LNCaP clone FGC (cell line): ENCODE measurements at regions not wholly inside any gene's neighbourhood (a gene's known extent, or its start where the extent isn't known, plus 50 kb on each side); places are given as distances from the start of the nearest gene placed in this dataset.

Experiments
- DNase-seq: peaks from one replicate; pipeline ENCODE4 v3.0.0-alpha.2; 2011; ENCODE audit warnings: low read depth
- H3K4me3 ChIP-seq: 2 replicates; pipeline ENCODE4 v1.5.1; 2011; ENCODE audit warnings: mild to moderate bottlenecking, low read depth, low read length, control low read depth
- TF ChIP-seq, protein P1 (sequence below): IDR thresholded peaks from 2 replicates; pipeline ENCODE4 v1.5.1; 2012; ENCODE audit warnings: mild to moderate bottlenecking; ENCODE audit not compliant: control insufficient read depth, insufficient read depth; ENCODE audit errors: extremely low read depth

DNA sequence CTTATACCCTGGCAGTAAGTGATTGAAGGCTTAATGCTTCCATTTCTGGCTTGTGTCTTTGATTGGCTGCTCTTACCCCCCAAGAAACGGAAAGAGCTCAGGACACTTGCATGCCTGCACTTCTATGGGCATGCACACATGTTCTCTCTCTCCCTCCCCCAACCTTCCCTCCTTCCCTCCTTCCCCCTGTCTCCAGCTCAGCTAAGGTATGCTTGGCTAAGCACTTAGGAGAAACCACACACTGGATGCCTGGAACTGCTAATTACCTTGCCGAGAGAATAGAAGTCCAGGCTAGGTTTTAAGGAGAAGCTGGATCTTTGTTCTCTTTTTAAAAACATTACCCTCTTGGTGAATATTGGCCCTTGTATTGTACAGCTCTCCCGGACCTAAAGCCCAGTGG lies 1072.8 kb upstream of the TMEM132C start:
- no peak overlapping the region for H3K4me3 ChIP-seq
- TF ChIP-seq, protein P1, sequence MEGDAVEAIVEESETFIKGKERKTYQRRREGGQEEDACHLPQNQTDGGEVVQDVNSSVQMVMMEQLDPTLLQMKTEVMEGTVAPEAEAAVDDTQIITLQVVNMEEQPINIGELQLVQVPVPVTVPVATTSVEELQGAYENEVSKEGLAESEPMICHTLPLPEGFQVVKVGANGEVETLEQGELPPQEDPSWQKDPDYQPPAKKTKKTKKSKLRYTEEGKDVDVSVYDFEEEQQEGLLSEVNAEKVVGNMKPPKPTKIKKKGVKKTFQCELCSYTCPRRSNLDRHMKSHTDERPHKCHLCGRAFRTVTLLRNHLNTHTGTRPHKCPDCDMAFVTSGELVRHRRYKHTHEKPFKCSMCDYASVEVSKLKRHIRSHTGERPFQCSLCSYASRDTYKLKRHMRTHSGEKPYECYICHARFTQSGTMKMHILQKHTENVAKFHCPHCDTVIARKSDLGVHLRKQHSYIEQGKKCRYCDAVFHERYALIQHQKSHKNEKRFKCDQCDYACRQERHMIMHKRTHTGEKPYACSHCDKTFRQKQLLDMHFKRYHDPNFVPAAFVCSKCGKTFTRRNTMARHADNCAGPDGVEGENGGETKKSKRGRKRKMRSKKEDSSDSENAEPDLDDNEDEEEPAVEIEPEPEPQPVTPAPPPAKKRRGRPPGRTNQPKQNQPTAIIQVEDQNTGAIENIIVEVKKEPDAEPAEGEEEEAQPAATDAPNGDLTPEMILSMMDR = no peak
- DNase-seq = no peak

DNA sequence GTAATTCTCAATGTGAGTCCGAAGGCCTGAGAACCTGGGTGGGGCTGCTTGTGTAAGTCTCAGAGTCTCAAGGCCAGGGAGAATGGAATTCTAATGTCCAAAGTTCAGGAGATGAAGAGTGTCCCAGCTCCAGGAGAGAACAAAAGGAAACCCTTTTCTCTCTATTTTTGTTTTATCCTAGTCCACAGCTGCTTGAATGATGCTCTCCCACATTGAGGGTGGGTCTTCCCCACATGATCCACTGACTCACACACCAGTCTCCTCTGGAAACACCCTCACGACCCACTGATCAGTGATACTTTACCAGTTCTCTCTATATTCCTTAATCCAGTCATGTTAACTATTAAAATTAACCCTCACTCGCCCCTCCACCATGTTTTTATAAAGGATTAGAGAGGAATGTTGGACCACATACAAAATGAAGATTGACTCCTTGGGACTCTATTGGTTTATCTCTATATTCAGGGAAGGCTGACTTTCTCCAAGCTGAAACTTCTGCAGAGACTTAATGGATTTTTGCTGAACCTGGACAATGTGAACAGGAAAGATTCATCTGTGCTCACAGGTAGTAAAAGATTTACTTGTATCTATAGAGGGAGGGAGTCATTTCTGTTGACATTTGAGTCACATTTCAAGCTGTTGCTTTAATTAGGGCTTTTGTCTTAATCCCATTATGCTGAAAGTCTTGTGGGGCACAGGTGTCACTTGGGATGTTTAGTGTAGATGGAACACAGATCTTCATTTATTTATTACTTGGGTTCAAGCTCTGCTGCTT lies 1061.0 kb upstream of the TMEM132C start:
- no peak for DNase-seq
- no peak overlapping the region for H3K4me3 ChIP-seq

DNA sequence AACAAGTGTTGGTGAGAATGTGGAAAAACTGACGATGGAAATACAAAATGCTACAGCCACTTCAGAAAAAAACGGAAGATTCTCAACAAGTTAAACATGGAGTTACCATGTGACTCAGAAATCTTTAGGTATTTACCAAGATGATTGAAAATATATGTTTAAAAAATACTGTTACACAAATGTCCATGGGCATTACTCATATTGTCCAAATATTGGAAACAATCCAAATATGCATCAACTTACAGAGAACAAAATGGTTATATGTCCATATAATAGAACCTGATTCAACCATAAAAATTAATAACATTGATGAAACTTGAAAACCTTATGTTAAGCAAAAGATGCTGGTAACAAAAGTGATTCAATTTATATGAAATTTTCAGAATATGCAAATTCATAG lies 1057.7 kb upstream of the TMEM132C start:
- TF ChIP-seq, protein P1 = no peak
- H3K4me3 ChIP-seq = no peak overlapping the region
- DNase-seq = no peak

More for the DNA sequence above, 1061.0 kb upstream of the TMEM132C start:
- TF ChIP-seq, protein P1 = no peak

DNA sequence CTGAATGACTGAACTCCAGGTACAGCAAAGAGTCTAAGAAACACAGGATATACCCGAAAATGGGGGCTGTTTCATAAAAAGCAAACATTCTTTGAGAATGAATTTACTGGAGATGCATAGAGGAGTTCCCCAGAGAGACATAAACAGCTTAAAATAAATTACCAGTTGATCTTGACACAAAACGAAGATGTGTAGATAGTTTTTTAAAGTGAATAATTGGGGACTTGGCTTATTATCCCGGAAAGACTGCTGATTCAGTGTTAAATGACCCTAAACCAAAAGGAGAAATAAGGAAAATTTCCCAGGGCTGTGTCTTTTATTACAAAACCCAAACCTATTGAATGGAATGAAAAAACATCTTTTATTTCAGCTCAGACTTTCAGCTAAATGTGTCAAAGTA lies 1052.8 kb upstream of the TMEM132C start:
- no peak for DNase-seq
- TF ChIP-seq, protein P1 = no peak
- H3K4me3 ChIP-seq = no peak overlapping the region

DNA sequence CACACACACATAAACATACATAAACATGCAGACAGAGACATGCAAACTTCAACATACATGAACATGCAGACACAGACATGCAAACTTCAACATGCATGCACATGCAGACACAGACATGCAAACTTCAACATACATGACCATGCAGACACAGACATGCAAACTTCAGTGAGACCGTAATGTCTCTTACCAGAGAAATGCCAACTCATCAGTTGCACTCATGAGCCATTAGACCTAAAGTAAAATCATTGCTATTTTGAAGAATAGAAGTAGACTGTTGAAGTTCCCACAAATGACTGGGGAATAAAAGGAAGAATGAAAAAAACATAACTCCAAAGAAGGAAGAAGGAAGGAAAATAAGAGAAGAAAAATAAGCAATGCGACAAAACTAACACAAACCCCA lies 1044.0 kb upstream of the TMEM132C start:
- no peak overlapping the region for H3K4me3 ChIP-seq
- no peak for DNase-seq
- TF ChIP-seq, protein P1 = no peak

DNA sequence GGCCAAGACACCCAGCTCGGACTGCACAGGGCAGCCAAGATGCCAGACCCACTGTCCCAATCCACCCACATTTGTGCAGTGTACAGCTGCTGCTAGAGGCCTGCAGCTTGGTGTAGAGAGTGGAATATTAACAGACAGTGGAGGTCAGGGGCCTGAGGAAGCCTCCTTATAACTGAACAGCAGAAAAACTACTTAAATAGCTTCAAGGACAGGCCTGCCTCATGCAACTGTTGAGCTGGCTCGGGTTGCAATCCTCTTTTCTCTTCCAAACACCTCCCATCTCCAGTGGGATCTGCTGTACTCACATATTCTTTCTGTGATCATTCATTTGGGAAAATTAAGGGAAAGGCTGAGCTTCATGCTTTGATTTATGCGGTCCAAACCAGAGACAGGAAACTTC lies 1043.2 kb upstream of the TMEM132C start:
- no peak overlapping the region for H3K4me3 ChIP-seq
- no peak for DNase-seq
- TF ChIP-seq, protein P1 = no peak

DNA sequence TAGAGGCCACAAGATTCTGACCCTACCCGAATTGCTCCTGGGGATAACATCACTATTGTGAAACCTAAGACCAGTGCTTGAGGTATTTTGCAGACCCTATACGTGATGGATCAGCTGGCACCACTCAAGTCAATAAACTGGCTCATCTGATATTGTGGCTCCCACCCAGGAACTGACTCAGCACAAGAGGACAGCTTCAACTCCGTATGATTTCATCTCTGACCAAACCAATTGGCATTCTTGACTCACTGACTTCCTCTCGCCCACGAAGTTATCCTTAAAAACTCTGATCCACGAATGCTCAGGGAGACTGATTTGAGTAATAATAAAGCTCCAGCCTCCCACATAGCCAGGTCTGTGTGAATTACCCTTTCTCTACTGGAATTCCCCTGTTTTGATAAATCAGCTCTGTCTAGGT lies 1036.1 kb upstream of the TMEM132C start:
- H3K4me3 ChIP-seq = no peak overlapping the region
- DNase-seq = no peak
- TF ChIP-seq, protein P1 = no peak
